ENCODE measurements at regions not wholly inside any gene's neighbourhood (a gene's known extent, or its start where the extent isn't known, plus 50 kb on each side); places are given as distances from the start of the nearest gene placed in this dataset.

- no peak for TF ChIP-seq POLR2A (IDR thresholded peaks at IDR 0.05)
- TF ChIP-seq, protein P1, sequence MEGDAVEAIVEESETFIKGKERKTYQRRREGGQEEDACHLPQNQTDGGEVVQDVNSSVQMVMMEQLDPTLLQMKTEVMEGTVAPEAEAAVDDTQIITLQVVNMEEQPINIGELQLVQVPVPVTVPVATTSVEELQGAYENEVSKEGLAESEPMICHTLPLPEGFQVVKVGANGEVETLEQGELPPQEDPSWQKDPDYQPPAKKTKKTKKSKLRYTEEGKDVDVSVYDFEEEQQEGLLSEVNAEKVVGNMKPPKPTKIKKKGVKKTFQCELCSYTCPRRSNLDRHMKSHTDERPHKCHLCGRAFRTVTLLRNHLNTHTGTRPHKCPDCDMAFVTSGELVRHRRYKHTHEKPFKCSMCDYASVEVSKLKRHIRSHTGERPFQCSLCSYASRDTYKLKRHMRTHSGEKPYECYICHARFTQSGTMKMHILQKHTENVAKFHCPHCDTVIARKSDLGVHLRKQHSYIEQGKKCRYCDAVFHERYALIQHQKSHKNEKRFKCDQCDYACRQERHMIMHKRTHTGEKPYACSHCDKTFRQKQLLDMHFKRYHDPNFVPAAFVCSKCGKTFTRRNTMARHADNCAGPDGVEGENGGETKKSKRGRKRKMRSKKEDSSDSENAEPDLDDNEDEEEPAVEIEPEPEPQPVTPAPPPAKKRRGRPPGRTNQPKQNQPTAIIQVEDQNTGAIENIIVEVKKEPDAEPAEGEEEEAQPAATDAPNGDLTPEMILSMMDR (IDR thresholded peaks at IDR 0.05) = no peak
Measured at GRCh38 chr15:70474471-70475406, 288.6 kb downstream of the UACA start.

Data from stomach (tissue), 4 donors.